Sciatic nerve (tissue), 2 donors: ENCODE measurements at regions not wholly inside any gene's neighbourhood (a gene's known extent, or its start where the extent isn't known, plus 50 kb on each side); places are given as distances from the start of the nearest gene placed in this dataset.
"Not testable (repeated sequence)": the region's sequence is repeated elsewhere in the genome, so short reads cannot be mapped to it uniquely, and the experiment has no call there.

Experiments used
- ATAC-seq: fragments of 200-7000 bp; cut with Tn5 transposase; one replicate; pipeline ENCODE4 v1.9.1; 2020; ENCODE audit warnings: mild to moderate bottlenecking, moderate library complexity
- DNase-seq: peaks from one replicate; pipeline ENCODE4 v3.0.0-alpha.2; 2020; ENCODE audit warnings: low spot score
- intact Hi-C: fragments of 100-400 bp; cut with DNase I; formaldehyde crosslinking; loops from one replicate; pipeline ENCODE4 v1.14.2; 2022
- donor health status: DM: no; HTN: no; CAD: no.
- donor health status: DM: no; HTN: no; CAD: no.

- ATAC-seq (no peak), DNase-seq (no peak)
- intact Hi-C loops = no loop called here
Observed at GRCh38 chr14:83638748-83639504, 1891.0 kb upstream of the FLRT2 start.

GRCh38 chr14:83639505-83639875, 1890.5 kb upstream of the FLRT2 start:
- ATAC-seq, DNase-seq, intact Hi-C loops: not testable (repeated sequence)

GRCh38 chr14:83646228-83646627, 1883.7 kb upstream of the FLRT2 start:
- DNase-seq (no peak), ATAC-seq (no peak)
- intact Hi-C loops = no loop called here

GRCh38 chr14:83660597-83660996, 1869.3 kb upstream of the FLRT2 start:
- intact Hi-C loops = no loop called here
- ATAC-seq = no peak

GRCh38 chr14:83664389-83664788, 1865.6 kb upstream of the FLRT2 start:
- ATAC-seq (no peak), DNase-seq (no peak)
- intact Hi-C loops = no loop called here

More at GRCh38 chr14:83660597-83660996, 1869.3 kb upstream of the FLRT2 start:
- DNase-seq = no peak

- DNase-seq (no peak), ATAC-seq (no peak)
- intact Hi-C loops = no loop called here
Observed at GRCh38 chr14:83689265-83689664, 1840.7 kb upstream of the FLRT2 start.

- no peak for DNase-seq
- no peak for ATAC-seq
- intact Hi-C loops = no loop called here
Observed at GRCh38 chr14:83697099-83697498, 1832.8 kb upstream of the FLRT2 start.

GRCh38 chr14:83702619-83703018, 1827.3 kb upstream of the FLRT2 start:
- ATAC-seq (no peak), DNase-seq (no peak)
- intact Hi-C loops = no loop called here

- ATAC-seq (no peak), DNase-seq (no peak)
- intact Hi-C loops = no loop called here
Observed at GRCh38 chr14:83706231-83706954, 1823.6 kb upstream of the FLRT2 start.

GRCh38 chr14:83707056-83707455, 1822.9 kb upstream of the FLRT2 start:
- intact Hi-C loops = no loop called here
- DNase-seq (no peak), ATAC-seq (no peak)

GRCh38 chr14:83709116-83709515, 1820.8 kb upstream of the FLRT2 start:
- no peak for DNase-seq
- ATAC-seq = no peak
- intact Hi-C loops = no loop called here

GRCh38 chr14:83711046-83711445, 1818.9 kb upstream of the FLRT2 start:
- intact Hi-C loops = no loop called here
- no peak for DNase-seq
- ATAC-seq = no peak

GRCh38 chr14:83712418-83713129, 1817.4 kb upstream of the FLRT2 start:
- no peak for ATAC-seq
- intact Hi-C loops = no loop called here

GRCh38 chr14:83713732-83714131, 1816.2 kb upstream of the FLRT2 start:
- DNase-seq (no peak), ATAC-seq (no peak)
- intact Hi-C loops = no loop called here

More at GRCh38 chr14:83712418-83713129, 1817.4 kb upstream of the FLRT2 start:
- DNase-seq = no peak

GRCh38 chr14:83714151-83714550, 1815.8 kb upstream of the FLRT2 start:
- intact Hi-C loops = no loop called here
- ATAC-seq = no peak
- DNase-seq = no peak

- DNase-seq, intact Hi-C loops, ATAC-seq: not testable (repeated sequence)
Observed at GRCh38 chr14:83719435-83719834, 1810.5 kb upstream of the FLRT2 start.

GRCh38 chr14:83733670-83734069, 1796.3 kb upstream of the FLRT2 start:
- ATAC-seq = no peak
- no peak for DNase-seq
- intact Hi-C loops = no loop called here

GRCh38 chr14:83734431-83734830, 1795.5 kb upstream of the FLRT2 start:
- no peak for ATAC-seq
- intact Hi-C loops = no loop called here
- no peak for DNase-seq

GRCh38 chr14:83741269-83741668, 1788.7 kb upstream of the FLRT2 start:
- ATAC-seq = no peak

GRCh38 chr14:83744224-83744623, 1785.7 kb upstream of the FLRT2 start:
- DNase-seq (no peak), ATAC-seq (no peak)
- intact Hi-C loops = no loop called here

More at GRCh38 chr14:83741269-83741668, 1788.7 kb upstream of the FLRT2 start:
- DNase-seq = no peak
- intact Hi-C loops = no loop called here
